ENCODE measurements at regions not wholly inside any gene's neighbourhood (a gene's known extent, or its start where the extent isn't known, plus 50 kb on each side); places are given as distances from the start of the nearest gene placed in this dataset.

DNA sequence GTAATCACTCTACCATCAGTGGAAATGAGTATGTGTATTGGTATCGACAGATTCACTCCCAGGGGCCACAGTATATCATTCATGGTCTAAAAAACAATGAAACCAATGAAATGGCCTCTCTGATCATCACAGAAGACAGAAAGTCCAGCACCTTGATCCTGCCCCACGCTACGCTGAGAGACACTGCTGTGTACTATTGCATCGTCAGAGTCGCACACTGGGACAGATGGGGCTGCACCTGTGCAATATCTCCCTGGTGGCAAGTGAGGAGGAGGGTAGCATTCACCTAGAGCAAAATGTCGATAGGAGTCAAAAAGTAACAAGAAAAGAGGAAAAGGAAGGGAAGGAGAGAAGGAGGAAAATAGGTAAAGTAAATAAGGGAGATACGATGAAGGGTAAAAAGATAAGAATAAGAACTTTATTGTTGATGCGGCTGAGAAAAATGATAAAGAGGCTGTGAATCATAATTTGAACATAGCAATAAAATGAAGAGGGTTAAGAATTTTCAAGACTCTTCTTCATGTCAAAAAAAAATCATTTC lies 450.5 kb upstream of the OR4E1 start:
- no peaks in the 10 kb centered on the region for H3K36me3 ChIP-seq (ENCODE audit: control insufficient read depth, insufficient read depth, low read length)
- no peak for DNase-seq (ENCODE audit: low read depth, low spot score)
- no peak overlapping the region for H3K4me3 ChIP-seq (ENCODE audit: low read depth in 2 of 2, low read length in 2 of 2)
- in situ Hi-C loops (cut with HindIII; ENCODE audit: low pct_unique_long_range_greater_than_20kb, low sequenced_read_pairs) (no loop called here), intact Hi-C loops (cut with micrococcal nuclease; ENCODE audit: unreplicated experiment) (no loop called here)
- no peaks in the 10 kb centered on the region; the same call in 1 of the 2 replicates for H3K27me3 ChIP-seq (ENCODE audit: control insufficient read depth, insufficient read depth, low read length)
- ChIA-PET CTCF (no interaction called here), POLR2A (no interaction called here)
- BruUV-seq (replicated peaks) = no TSS peak
- TF ChIP-seq POLR2AphosphoS5 (IDR thresholded peaks at IDR 0.05; ENCODE audit: low read depth, low read length) (no peak), TCF7L2 (IDR thresholded peaks at IDR 0.05; ENCODE audit: low read depth, low read length) (no peak), SIN3A (IDR thresholded peaks at IDR 0.05; ENCODE audit: borderline replicate concordance, insufficient read depth, low read depth, low read length) (no peak)
- TF ChIP-seq, protein P1, sequence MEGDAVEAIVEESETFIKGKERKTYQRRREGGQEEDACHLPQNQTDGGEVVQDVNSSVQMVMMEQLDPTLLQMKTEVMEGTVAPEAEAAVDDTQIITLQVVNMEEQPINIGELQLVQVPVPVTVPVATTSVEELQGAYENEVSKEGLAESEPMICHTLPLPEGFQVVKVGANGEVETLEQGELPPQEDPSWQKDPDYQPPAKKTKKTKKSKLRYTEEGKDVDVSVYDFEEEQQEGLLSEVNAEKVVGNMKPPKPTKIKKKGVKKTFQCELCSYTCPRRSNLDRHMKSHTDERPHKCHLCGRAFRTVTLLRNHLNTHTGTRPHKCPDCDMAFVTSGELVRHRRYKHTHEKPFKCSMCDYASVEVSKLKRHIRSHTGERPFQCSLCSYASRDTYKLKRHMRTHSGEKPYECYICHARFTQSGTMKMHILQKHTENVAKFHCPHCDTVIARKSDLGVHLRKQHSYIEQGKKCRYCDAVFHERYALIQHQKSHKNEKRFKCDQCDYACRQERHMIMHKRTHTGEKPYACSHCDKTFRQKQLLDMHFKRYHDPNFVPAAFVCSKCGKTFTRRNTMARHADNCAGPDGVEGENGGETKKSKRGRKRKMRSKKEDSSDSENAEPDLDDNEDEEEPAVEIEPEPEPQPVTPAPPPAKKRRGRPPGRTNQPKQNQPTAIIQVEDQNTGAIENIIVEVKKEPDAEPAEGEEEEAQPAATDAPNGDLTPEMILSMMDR (IDR thresholded peaks at IDR 0.05) = no peak
- no peak for ATAC-seq
- H3K27ac ChIP-seq (ENCODE audit: low read length) = no peak overlapping the region
- H3K9me3 ChIP-seq (ENCODE audit: control insufficient read depth, insufficient read depth, low read depth, low read length) = no peaks in the 10 kb centered on the region
- H3K4me1 ChIP-seq (ENCODE audit: control insufficient read depth, insufficient read depth, low read length) = no peaks in the 10 kb centered on the region

DNA sequence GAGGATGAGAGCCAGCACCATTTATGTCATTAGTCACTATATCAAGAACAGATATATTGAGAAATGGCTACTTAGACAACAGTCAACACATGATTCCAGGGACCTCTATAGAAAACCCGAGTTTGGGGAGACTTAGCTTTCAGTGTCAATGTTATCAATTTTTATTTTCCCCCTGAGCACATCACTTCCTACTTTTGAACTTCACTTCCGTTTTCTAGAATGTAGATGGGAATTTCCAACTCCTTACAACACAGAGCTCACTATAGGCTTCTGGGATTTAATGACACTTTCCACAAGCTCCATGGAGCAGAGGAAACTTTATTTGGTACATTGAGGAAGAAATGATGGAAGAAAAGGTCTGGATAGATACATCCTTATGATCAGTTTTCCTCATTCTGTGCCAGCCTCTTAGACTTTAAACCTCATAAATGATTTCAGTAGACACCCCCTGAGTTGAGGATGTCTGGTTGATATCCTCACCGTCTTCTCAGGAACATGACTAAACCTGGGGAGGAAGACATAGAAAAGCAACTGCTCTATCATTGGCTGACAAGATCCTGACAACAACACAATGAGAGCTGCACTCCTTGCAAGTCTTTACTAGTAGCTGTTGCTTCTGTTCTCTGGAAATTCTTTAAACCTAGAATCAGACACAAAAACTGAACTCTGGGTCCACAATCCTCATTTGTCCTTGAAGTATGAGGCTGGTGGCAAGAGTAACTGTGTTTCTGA lies 449.4 kb upstream of the OR4E1 start:
- Histone ChIP-seq H3K4me3 (ENCODE audit: low read depth in 2 of 2, low read length in 2 of 2) (no peak overlapping the region), H3K27ac (ENCODE audit: low read length) (no peak overlapping the region), H3K9me3 (ENCODE audit: control insufficient read depth, insufficient read depth, low read depth, low read length) (no peaks in the 10 kb centered on the region), H3K27me3 (ENCODE audit: control insufficient read depth, insufficient read depth, low read length) (no peaks in the 10 kb centered on the region; the same call in 1 of the 2 replicates), H3K4me1 (ENCODE audit: control insufficient read depth, insufficient read depth, low read length) (no peaks in the 10 kb centered on the region), H3K36me3 (ENCODE audit: control insufficient read depth, insufficient read depth, low read length) (no peaks in the 10 kb centered on the region)
- ChIA-PET CTCF (interaction anchor here (1.3 kb wide), 1 partner anchor 132 kb away, joined by 3 read pairs; no protein-coding TSS in a partner anchor), POLR2A (no interaction called here)
- BruUV-seq (replicated peaks) = no TSS peak
- in situ Hi-C loops (cut with HindIII; ENCODE audit: low pct_unique_long_range_greater_than_20kb, low sequenced_read_pairs) = no loop called here
- no peak for ATAC-seq
- no peak for TF ChIP-seq TCF7L2 (IDR thresholded peaks at IDR 0.05; ENCODE audit: low read depth, low read length)
- TF ChIP-seq POLR2AphosphoS5 (IDR thresholded peaks at IDR 0.05; ENCODE audit: low read depth, low read length) = no peak
- TF ChIP-seq, protein P2, sequence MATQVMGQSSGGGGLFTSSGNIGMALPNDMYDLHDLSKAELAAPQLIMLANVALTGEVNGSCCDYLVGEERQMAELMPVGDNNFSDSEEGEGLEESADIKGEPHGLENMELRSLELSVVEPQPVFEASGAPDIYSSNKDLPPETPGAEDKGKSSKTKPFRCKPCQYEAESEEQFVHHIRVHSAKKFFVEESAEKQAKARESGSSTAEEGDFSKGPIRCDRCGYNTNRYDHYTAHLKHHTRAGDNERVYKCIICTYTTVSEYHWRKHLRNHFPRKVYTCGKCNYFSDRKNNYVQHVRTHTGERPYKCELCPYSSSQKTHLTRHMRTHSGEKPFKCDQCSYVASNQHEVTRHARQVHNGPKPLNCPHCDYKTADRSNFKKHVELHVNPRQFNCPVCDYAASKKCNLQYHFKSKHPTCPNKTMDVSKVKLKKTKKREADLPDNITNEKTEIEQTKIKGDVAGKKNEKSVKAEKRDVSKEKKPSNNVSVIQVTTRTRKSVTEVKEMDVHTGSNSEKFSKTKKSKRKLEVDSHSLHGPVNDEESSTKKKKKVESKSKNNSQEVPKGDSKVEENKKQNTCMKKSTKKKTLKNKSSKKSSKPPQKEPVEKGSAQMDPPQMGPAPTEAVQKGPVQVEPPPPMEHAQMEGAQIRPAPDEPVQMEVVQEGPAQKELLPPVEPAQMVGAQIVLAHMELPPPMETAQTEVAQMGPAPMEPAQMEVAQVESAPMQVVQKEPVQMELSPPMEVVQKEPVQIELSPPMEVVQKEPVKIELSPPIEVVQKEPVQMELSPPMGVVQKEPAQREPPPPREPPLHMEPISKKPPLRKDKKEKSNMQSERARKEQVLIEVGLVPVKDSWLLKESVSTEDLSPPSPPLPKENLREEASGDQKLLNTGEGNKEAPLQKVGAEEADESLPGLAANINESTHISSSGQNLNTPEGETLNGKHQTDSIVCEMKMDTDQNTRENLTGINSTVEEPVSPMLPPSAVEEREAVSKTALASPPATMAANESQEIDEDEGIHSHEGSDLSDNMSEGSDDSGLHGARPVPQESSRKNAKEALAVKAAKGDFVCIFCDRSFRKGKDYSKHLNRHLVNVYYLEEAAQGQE (IDR thresholded peaks at IDR 0.05; ENCODE audit: insufficient read depth in 1 of 2, low read depth in 2 of 2, low read length in 1 of 2) = no peak
- TF ChIP-seq, protein P1 (IDR thresholded peaks at IDR 0.05) = no peak
- no peak for TF ChIP-seq SIN3A (IDR thresholded peaks at IDR 0.05; ENCODE audit: borderline replicate concordance, insufficient read depth, low read depth, low read length)
- no peak for DNase-seq (ENCODE audit: low read depth, low spot score)
- intact Hi-C loops (cut with micrococcal nuclease; ENCODE audit: unreplicated experiment) = no loop called here
